Stimulated activated CD8-positive, alpha-beta memory T cell treated with anti-CD3 and anti-CD28 coated beads, Interleukin-4, amount 100 ng/mL, for 4 hours (primary cell): ENCODE measurements at regions not wholly inside any gene's neighbourhood (a gene's known extent, or its start where the extent isn't known, plus 50 kb on each side); places are given as distances from the start of the nearest gene placed in this dataset.
"Not testable (repeated sequence)": the region's sequence is repeated elsewhere in the genome, so short reads cannot be mapped to it uniquely, and the experiment has no call there.

ENCODE experiments used
- DNase-seq, 2 donors: peaks; one replicate each; pipeline ENCODE4 v3.0.0-alpha.2; 2020; ENCODE audit warnings: low read depth in 2 of 2, low spot score in 1 of 2

DNA sequence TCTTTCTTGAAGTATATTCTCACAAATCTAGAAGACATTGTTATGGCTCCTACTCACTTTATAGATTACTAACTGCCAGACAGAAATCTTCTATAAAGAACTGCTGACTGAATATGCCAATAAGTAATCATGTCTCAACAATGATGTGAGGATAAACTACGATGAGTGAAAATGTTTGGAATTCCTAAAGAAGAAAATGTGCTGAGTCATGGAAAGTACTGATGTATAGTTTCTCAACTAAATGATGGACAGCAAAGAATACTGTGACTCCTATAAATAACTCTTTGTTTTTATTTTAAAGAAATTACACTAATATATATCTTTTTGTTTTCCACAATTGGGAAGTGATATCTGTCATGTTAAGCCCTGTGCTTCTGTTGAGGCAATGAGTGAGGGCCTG, 232.9 kb downstream of the LNPK start:
- DNase-seq = no peak

DNA sequence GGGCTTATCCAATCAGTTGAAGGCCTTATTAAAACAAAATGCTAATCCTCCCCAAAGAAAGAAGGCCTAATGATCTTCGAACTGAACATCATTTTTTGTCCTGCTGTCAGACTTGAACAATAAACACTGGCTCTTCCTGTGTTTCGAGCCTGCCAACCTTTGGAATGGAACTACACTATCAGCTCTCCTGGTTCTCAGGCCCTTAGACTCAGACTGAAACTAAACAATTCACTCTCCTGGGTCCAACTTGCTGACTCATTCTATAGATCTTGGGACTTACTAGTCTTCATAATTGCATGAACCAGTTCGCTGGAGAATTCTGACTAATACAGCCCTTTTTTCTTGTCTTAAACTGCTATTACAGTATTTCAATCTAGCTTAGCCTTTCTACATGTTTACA, 235.2 kb downstream of the LNPK start:
- DNase-seq = no peak

DNA sequence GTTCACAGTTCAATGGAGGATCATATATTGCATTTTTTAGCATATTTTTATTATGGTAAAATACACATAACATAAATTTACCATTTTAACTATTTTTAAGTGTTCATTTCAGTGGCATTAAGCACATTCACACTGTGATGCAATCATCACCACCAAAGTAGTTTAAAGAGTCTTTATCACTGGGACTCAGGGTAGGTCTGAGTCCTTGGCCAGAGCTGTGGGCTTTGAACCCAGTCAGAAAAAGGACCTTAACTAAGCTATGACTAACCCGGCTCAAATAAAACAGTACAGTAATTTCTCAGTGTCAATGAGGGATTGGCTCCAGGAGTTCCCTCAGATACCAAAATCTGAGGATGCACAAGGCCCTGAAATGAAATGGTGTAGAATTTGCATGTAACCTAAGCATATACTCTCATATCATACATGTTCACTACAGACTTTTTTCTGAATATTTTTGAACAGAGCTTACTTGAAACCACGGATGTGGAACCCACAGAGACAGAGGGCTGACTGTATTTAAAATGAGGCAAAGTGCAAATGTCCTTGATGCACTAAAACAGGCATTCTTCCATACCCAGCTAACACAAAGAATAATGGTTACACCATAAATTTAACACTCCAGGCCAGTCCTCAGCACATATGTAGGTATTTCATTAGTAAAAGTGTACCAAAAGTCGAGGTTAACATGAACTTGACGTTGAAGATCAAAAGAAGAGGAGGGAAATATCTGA, 246.2 kb downstream of the LNPK start:
- no peak for DNase-seq

DNA sequence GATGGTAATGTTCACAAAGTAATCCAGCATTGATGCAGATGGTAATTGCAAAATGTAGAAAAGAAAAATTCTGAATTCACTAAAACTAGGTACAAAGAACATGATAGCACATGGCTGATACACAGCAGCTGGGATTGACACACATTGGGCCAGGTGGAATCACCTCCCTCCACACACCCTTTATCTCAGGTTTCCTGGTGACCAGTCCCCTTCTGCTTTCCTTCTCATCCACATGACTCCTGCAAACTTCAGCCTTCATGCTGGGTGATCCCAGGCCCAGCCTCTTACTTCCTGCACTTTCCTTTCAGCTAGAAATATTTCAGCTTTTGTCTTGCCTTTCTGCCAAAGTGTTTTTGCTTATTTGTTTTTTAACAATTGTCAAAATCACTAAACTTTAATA, 246.9 kb downstream of the LNPK start:
- DNase-seq = no peak

DNA sequence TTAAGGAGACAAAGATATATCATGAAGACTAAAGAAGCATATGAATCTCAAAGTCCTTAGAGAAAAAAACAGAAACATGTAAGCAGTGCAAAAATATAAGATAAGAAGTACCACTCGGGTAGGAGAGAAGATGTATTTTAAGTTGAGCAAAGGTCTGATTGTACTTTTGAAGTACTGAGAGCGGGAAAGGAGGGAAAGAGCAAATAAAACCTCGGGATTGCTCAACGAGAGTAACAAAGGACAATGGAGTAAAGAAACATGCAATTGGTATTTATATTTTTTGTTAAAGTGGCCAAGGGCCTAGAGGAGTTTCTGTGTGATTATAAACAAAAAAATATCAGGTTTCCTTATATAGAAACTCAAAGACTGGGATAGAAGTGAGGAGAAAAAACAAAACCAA, 251.9 kb downstream of the LNPK start:
- DNase-seq = no peak

DNA sequence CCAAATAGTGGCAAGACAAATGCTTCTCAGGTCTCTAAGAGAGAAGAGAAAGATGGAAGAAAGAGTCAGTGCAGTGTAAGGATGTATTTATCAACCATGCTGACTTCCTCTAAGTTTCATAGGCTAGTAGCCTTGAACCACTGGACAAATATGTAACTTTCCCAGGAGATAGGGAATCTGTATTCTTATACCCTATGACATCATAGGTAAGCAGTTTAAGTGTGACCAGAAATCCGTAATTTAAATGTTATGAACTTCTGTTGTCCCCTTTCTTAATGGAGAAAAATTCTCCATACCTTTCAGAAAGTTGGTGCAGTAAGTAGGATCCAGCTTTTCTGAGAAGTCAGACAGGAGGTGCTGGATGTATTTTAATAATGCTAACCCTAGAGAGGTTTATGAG, 256.2 kb downstream of the LNPK start:
- no peak for DNase-seq

DNA sequence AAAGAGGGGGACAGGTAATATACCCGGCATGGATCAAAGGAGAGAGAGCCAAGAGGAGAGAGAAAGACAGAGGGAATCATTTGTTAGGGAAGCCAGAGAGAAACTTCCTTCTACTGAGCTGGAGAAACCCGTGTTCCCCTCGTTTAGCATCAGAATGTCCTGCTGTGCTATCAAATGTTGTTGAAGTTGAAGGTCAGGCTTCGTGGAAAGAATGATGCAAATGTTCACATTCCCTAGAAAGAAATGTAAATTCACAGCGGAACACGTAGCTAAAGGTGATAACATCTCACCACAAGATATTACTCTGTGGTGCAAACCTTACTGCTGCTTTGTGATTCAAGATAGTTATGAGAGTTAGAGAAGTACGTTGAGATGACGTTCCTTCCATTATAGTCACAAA, 258.1 kb downstream of the LNPK start:
- no peak for DNase-seq

DNA sequence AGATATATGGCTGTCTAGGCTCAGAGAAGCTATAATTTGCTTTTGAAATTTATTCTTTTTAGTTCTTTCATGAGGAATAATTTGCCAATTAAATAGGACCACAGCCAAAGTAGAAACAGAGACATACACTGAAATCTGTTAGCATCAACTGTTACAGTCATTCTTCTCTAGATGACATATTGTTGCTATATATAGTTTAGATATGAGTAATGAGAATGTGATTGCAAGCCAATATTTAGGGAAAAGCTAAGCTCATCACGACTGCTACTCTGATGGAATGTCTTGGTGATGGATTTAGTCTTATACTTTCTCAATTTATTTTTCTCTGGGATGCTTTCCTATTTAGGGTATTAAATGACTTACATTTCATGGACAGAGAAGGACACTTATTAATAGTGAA, 259.1 kb downstream of the LNPK start:
- DNase-seq = no peak

DNA sequence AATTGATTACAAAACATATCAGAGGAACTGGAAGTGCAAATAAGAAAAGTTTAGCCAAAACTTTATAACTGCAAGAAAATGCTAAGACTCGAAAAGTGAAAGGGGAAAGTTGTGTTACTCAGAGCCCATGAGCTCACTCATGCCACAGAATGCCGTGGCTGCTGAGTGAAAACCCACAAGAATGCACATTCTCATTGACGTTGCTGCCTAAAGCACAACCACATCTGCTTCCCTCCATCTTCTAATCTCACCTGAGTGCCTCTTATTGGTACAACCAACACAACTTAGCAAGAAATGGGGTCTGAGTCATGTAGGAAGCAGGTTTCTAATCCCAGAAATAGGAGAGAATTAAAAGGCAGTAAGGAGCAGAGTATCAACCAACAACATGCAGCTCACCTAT, 259.7 kb downstream of the LNPK start:
- no peak for DNase-seq

DNA sequence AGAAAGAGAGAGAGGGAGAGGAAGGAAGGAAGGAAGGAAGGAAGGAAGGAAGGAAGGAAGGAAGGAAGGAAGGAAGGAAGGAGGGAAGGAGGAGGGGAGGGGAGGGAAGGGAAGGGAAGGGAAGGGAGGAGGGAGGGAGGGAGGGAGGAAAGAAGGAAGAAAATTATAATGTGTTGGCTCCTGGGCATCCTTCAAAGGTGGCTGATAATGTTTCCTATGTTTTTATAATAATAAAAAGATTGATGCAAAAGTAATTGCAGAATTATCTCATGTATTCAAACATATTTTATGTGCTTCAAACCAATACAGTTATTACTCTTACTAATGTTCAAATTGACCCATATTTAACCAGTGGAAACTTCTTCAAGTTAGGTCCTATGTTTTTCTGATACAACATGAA, 260.9 kb downstream of the LNPK start:
- DNase-seq = no peak

DNA sequence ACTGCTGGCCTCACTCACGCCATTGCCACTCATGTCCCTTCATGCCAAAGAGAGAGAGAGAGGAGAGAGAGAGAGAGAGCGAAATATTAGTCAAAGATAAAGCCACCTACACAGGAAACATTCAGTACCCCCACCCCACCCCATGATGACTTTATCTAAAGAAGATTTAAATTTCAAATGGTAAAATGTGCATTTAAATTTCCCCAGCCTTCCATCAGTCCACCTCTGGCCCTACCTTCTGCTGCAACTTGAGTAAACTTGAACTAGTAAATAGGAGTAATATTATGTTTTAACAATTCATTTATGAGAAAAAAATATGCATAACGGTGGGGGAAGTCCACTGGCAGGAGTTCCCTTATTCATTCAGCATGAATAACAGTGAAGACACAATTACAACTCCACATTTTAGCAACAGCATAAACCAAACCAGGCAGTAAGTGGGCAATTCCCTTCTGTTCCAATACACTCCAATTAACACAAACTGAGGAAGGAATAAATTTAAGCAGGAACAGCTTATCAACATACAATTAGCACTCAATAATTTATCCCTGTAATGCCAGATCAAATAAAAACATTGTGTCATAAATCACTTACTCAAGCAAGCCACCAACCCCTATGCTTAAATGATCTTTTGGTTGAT, 264.2 kb downstream of the LNPK start:
- DNase-seq = no peak

DNA sequence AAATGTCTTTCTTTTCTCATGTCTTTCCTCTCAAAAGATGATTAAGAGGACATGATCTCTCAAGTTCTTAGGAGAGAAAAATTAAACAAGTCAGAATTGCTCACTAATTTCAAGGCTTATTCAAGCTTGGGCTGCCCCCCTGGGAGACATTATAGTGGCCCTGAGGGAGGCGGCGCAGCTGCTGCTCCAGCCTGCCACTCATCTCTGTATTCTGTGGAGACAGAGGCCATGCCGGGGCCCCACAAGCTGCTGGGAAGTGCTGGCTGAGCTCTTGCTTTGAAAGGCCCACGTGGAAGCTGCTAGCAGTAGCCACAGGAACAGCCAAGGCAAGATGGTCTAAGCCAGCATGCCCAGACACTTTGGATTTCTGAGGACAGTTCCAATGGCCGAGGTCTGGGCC, 267.4 kb downstream of the LNPK start:
- no peak for DNase-seq

DNA sequence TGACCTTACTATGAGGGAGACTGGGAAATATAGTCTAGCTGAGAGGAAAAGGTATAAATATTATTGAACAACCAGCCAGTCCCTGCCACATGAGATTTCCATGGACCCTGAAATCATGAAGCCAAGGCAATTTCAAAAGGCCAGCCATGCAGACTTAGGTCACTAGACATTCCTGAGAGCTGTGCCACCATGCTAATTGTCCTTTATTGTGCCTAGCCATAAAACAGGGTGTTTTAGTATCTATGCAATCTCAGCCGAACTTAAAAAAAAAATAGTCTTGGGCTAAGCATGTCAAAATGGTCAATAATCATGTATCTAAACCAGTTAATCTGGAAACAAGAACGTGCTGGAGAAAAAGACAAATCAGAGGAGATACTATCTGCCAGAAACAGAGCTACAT, 269.5 kb downstream of the LNPK start:
- DNase-seq = no peak

DNA sequence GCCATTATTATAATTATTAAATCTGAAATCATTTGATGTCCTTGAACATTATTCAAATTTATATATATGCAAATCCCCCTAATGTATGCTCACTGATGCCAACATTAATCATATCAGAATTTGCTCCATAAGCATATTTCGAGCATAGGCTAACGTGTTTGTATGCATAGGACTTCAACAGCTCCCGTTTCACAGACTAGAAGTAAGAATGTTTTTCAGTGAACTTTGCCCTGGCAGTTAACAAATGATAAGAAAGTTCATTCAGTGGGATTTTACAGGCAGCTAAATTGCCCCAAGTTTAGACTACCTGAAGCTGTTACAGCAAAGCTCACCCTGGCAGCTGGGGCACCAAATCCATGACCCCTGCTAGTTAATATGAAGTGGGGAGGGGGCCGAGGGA, 272.0 kb downstream of the LNPK start:
- DNase-seq = no peak

DNA sequence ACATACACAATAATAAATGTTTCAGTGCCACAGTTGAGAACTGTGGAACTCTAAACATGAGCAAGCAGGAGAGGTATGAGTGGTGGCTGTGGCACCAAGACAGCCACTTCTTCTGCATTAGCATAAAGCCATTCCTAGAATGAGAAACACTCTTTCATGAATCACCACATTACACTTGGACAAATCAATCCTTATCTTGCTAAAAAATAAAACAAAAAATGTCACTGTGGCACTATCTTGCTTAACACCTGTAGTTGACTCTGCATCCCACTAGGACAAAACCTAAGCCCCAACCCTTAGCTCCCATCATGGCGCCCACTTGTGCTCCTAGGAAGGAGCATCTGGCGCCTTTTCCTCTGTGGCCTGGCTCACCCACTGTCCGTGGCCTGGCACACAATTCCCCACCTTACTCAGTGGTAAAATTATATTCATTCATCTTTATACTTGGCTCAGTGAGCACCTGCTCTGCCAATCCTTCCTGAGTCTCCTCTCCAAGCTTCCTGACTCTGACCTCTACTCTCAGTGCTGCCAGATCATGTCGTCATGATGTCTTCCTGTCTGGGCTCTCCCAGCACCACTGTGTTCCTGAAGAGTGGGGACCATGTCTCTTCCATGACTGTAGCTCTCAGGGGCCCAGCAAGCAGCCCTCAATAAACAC, 272.9 kb downstream of the LNPK start:
- DNase-seq = no peak

DNA sequence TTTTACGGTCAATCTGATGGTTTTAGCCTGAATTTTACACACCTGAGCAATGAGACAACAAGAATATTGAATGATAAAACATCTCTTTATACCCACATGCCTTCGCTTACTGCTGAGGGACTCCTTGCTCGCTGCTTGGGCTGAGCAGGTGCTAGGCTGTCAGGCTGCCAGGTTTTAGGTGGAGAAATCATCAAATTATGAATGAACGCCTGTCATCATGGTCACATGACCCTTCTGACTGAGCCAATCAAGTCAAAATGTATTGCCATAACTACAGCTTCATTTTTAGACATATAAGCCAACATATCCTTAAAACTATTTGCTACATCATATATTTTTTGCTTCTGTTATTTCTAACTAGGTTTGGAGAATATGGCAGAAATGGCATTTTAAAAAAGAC, 274.0 kb downstream of the LNPK start:
- DNase-seq = no peak

DNA sequence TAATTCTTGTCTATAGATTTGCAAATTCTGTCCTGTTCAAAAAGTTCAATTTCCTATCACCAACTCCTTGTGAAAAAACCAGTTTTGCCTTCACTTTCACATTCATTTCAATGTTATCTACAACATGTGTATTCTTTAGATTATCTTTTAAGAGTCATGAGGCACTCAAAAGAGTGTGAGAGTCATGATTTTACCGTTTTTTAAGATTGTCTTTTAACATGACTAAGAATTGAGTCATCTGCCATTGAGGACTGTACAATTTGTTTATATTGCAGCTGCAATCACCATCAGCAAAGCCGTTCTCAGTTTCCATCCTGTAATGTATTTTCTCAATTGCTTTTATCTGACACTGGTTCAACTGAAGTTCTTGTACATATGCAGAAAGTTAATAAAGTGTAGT, 275.8 kb downstream of the LNPK start:
- no peak for DNase-seq

DNA sequence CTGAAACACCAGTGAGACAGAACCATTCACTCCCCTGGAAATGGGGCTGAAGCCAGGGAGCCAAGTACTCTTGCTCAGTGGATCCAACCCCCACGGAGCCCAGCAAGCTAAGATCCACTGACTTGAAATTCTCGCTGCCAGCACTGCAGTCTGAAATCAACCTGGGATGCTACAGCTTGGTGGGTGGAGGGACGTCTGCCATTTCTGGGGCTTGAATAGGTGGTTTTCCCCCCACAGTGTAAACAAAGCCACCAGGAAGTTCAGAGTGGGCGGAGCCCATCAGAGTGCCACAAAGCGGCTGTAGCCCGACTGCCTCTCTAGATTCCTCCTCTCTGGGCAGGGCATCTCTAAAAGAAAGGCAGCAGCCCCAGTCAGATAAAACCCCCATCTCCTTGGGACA, 292.8 kb downstream of the LNPK start:
- no peak for DNase-seq

DNA sequence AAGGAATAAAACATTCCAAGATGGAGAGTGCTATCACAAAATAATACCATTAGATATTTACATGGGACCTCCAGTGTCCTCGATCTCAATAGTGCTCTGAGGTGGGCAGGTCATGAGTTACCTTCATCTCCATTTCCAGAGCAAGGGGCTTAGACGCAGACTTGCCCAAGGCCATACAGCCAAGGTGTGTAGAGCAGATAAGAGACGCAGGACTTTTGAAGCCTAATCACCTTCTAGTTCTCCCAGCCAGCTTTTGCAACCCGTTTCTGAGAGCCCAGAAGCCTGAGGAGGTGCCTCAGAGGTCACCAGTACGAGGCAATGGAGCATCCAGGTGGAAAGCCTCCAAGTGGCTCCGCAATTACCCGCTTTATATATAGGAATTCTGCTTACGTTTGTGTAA, 294.7 kb downstream of the LNPK start:
- DNase-seq = no peak

DNA sequence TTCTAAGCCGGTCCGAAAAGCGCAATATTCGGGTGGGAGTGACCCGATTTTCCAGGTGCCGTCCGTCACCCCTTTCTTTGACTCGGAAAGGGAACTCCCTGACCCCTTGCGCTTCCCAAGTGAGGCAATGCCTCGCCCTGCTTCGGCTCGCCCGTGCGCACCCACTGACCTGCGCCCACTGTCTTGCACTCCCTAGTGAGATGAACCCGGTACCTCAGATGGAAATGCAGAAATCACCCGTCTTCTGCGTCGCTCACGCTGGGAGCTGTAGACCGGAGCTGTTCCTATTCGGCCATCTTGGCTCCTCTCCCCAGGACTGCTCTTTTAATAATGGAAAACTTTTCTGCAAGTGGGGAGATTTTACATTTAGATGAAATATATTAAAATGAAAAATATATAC, 297.5 kb downstream of the LNPK start:
- not testable (repeated sequence) for DNase-seq

DNA sequence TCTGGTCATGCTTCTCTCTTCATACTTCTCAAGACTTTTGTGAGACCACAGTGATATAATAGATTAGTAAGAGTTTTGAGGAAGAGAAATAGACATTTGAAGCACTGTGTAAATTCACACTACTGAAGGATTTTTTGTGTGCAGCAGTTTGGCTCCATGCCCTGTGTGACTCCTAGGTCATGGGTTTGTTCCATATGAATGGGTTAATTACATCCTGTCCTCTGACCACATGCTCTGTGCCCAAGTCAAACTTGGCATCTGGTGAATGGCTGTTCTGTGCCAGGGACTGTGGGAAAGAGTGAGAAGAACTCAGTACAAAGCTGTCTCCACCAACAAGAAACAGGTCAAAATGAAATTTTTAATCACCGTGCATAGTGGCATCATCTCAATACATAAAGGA, 304.0 kb downstream of the LNPK start:
- no peak for DNase-seq

DNA sequence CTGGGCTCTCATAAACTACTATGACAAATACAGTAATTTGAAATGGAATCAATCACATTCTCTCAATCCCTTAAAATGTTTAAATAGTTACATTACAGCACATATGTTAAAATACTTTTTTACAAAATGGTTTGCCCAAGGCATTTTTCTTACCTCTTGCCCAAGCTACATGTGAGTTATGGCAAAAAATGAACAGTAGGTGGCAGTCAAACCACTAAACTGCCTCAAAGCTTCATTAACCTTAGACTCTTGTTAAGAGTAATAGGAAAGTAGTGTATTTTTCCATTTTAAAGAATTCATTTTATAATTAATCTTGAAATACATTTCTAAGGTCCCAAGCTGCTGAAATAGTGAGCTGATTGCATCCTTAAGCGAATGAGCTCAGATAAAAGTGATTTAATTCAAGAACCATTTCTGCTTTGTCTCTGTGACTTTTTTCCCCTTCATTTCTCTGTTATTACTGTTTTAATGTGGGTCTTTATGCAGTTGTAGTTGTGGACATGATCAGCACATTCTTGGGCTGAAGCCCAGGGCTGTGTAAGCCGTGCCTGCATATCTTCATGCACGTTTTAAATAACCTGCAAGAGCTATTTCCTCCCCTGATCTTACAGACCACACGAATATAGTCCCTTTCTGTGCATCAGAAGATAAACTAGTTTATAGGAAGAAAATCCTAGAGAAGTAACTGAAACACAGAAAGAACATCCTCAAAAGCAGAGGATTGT, 311.8 kb downstream of the LNPK start:
- no peak for DNase-seq
